Astrocyte (in vitro differentiated cells and primary cell): ENCODE measurements at regions not wholly inside any gene's neighbourhood (a gene's known extent, or its start where the extent isn't known, plus 50 kb on each side); places are given as distances from the start of the nearest gene placed in this dataset.
"Not testable (repeated sequence)": the region's sequence is repeated elsewhere in the genome, so short reads cannot be mapped to it uniquely, and the experiment has no call there.

ENCODE experiments used
- DNase-seq: peaks from one replicate; pipeline ENCODE4 v3.0.0-alpha.2; 2010; ENCODE audit warnings: low read depth
- FAIRE-seq: peaks from 2 replicates; lab custom pipeline; 2011; peaks lifted over from hg19 to GRCh38; lab: Jason Lieb, UNC
- H2AFZ ChIP-seq: 2 replicates; pipeline ENCODE4 v1.6.0; 2012; ENCODE audit warnings: low read depth, low read length, inconsistent platforms
- H3K27ac ChIP-seq: 2 replicates; pipeline ENCODE4 v1.5.1; 2011; ENCODE audit warnings: low read depth, low read length, inconsistent platforms
- H3K27me3 ChIP-seq: 2 replicates; pipeline ENCODE4 v1.6.0; 2011; ENCODE audit warnings: low read length, inconsistent platforms; ENCODE audit not compliant: insufficient read depth
- H3K36me3 ChIP-seq: 2 replicates; pipeline ENCODE4 v1.5.1; 2011; ENCODE audit warnings: low read length, inconsistent platforms; ENCODE audit not compliant: insufficient read depth
- H3K4me1 ChIP-seq: 2 replicates; pipeline ENCODE4 v1.5.1; 2011; ENCODE audit warnings: low read length, inconsistent platforms; ENCODE audit not compliant: insufficient read depth
- H3K4me2 ChIP-seq: 2 replicates; pipeline ENCODE4 v1.6.0; 2012; ENCODE audit warnings: low read length, inconsistent platforms
- H3K4me3 ChIP-seq: 2 replicates; pipeline ENCODE4 v1.5.1; 2011; ENCODE audit warnings: low read depth, mild to moderate bottlenecking, low read length, inconsistent platforms; ENCODE audit not compliant: insufficient read depth
- H3K79me2 ChIP-seq: 2 replicates; pipeline ENCODE4 v1.6.0; 2012; ENCODE audit warnings: mild to moderate bottlenecking, low read length, inconsistent platforms; ENCODE audit not compliant: insufficient read depth
- H3K9ac ChIP-seq: 2 replicates; pipeline ENCODE4 v1.6.0; 2012; ENCODE audit warnings: mild to moderate bottlenecking, low read length, inconsistent platforms
- H3K9me3 ChIP-seq: 2 replicates; pipeline ENCODE4 v1.5.1; 2012; ENCODE audit warnings: low read depth, mild to moderate bottlenecking, low read length, inconsistent platforms; ENCODE audit not compliant: insufficient read depth
- H4K20me1 ChIP-seq: 2 replicates; pipeline ENCODE4 v1.6.0; 2012; ENCODE audit warnings: low read length, inconsistent platforms; ENCODE audit not compliant: insufficient read depth
- H3K27ac Mint-ChIP-seq: one replicate; pipeline ENCODE4 v1.8.0; 2021; ENCODE audit warnings: mild to moderate bottlenecking, mixed read lengths; ENCODE audit not compliant: unreplicated experiment
- H3K27me3 Mint-ChIP-seq: one replicate; pipeline ENCODE4 v1.8.0; 2021; ENCODE audit warnings: low read depth, mixed read lengths; ENCODE audit not compliant: unreplicated experiment
- H3K36me3 Mint-ChIP-seq: one replicate; pipeline ENCODE4 v1.8.0; 2021; ENCODE audit warnings: low read depth, mixed read lengths; ENCODE audit not compliant: unreplicated experiment
- H3K4me1 Mint-ChIP-seq: one replicate; pipeline ENCODE4 v1.8.0; 2021; ENCODE audit warnings: low read depth, mixed read lengths; ENCODE audit not compliant: unreplicated experiment
- H3K4me3 Mint-ChIP-seq: one replicate; pipeline ENCODE4 v1.8.0; 2021; ENCODE audit warnings: mild to moderate bottlenecking, moderate library complexity, mixed read lengths; ENCODE audit not compliant: unreplicated experiment
- H3K9me3 Mint-ChIP-seq: one replicate; pipeline ENCODE4 v1.8.0; 2021; ENCODE audit warnings: mild to moderate bottlenecking, mixed read lengths; ENCODE audit not compliant: unreplicated experiment

GRCh38 chr21:6023331-6023730 lies 4498.1 kb upstream of the TPTE start:
- H3K36me3 Mint-ChIP-seq: not testable (repeated sequence)

GRCh38 chr21:6025139-6025538 lies 4496.2 kb upstream of the TPTE start:
- not testable (repeated sequence) for FAIRE-seq

More at GRCh38 chr21:6023331-6023730, 4498.1 kb upstream of the TPTE start:
- not testable (repeated sequence) for H3K27me3 Mint-ChIP-seq, H3K27me3 ChIP-seq, H3K4me1 ChIP-seq, H3K4me1 Mint-ChIP-seq, DNase-seq, H3K4me3 Mint-ChIP-seq, H3K79me2 ChIP-seq, FAIRE-seq, H3K9ac ChIP-seq, H3K4me3 ChIP-seq, H3K27ac ChIP-seq, H3K9me3 Mint-ChIP-seq, H2AFZ ChIP-seq, H3K27ac Mint-ChIP-seq, H3K36me3 ChIP-seq, H4K20me1 ChIP-seq, H3K4me2 ChIP-seq, H3K9me3 ChIP-seq

GRCh38 chr21:6027497-6027896 lies 4493.9 kb upstream of the TPTE start:
- H3K4me3 Mint-ChIP-seq: not testable (repeated sequence)

More at GRCh38 chr21:6025139-6025538, 4496.2 kb upstream of the TPTE start:
- not testable (repeated sequence) for H4K20me1 ChIP-seq, H3K9me3 Mint-ChIP-seq, H3K4me3 ChIP-seq, H3K9me3 ChIP-seq, H3K27ac Mint-ChIP-seq, H3K4me2 ChIP-seq, H3K27ac ChIP-seq, H3K4me1 ChIP-seq, H3K9ac ChIP-seq, DNase-seq, H3K4me1 Mint-ChIP-seq, H3K36me3 Mint-ChIP-seq, H3K27me3 ChIP-seq, H3K4me3 Mint-ChIP-seq, H3K36me3 ChIP-seq, H3K27me3 Mint-ChIP-seq, H2AFZ ChIP-seq, H3K79me2 ChIP-seq

GRCh38 chr21:6034124-6034678 lies 4487.2 kb upstream of the TPTE start:
- DNase-seq, H3K4me1 Mint-ChIP-seq, H3K27ac ChIP-seq, H3K36me3 ChIP-seq, FAIRE-seq, H3K27ac Mint-ChIP-seq, H3K27me3 Mint-ChIP-seq, H3K36me3 Mint-ChIP-seq, H4K20me1 ChIP-seq, H3K27me3 ChIP-seq, H3K4me1 ChIP-seq, H3K9ac ChIP-seq, H3K9me3 ChIP-seq, H3K4me3 ChIP-seq, H2AFZ ChIP-seq, H3K4me3 Mint-ChIP-seq, H3K4me2 ChIP-seq, H3K9me3 Mint-ChIP-seq, H3K79me2 ChIP-seq: not testable (repeated sequence)

More at GRCh38 chr21:6027497-6027896, 4493.9 kb upstream of the TPTE start:
- H4K20me1 ChIP-seq, H3K36me3 ChIP-seq, H3K27ac Mint-ChIP-seq, H3K4me3 ChIP-seq, H3K4me1 ChIP-seq, H3K4me2 ChIP-seq, H3K9ac ChIP-seq, H3K27me3 Mint-ChIP-seq, H3K9me3 ChIP-seq, H3K4me1 Mint-ChIP-seq, H3K36me3 Mint-ChIP-seq, H2AFZ ChIP-seq, H3K79me2 ChIP-seq, H3K27me3 ChIP-seq, H3K27ac ChIP-seq, H3K9me3 Mint-ChIP-seq, DNase-seq, FAIRE-seq: not testable (repeated sequence)

- DNase-seq, FAIRE-seq, H3K9me3 Mint-ChIP-seq, H3K9me3 ChIP-seq, H3K36me3 ChIP-seq, H3K4me1 ChIP-seq, H3K27me3 ChIP-seq, H3K27me3 Mint-ChIP-seq, H3K27ac Mint-ChIP-seq, H3K9ac ChIP-seq, H3K4me2 ChIP-seq, H3K4me3 ChIP-seq, H3K36me3 Mint-ChIP-seq, H3K79me2 ChIP-seq, H3K4me1 Mint-ChIP-seq, H3K27ac ChIP-seq, H4K20me1 ChIP-seq, H3K4me3 Mint-ChIP-seq, H2AFZ ChIP-seq: not testable (repeated sequence)
These were observed 4486.4 kb upstream of the TPTE start for GRCh38 chr21:6034820-6035473.

GRCh38 chr21:6035474-6036155 lies 4485.8 kb upstream of the TPTE start:
- not testable (repeated sequence) for H3K36me3 Mint-ChIP-seq

More at GRCh38 chr21:6035474-6036155, 4485.8 kb upstream of the TPTE start:
- not testable (repeated sequence) for H4K20me1 ChIP-seq, H3K9ac ChIP-seq, H3K27ac ChIP-seq, H3K4me1 ChIP-seq, H3K4me3 Mint-ChIP-seq, H3K4me1 Mint-ChIP-seq, H3K36me3 ChIP-seq, H3K4me2 ChIP-seq, H3K4me3 ChIP-seq, DNase-seq, H3K79me2 ChIP-seq, H3K9me3 ChIP-seq, H3K27me3 ChIP-seq, H2AFZ ChIP-seq, H3K27ac Mint-ChIP-seq, FAIRE-seq, H3K9me3 Mint-ChIP-seq, H3K27me3 Mint-ChIP-seq
